Endothelial cell of umbilical vein (primary cell): ENCODE measurements at regions not wholly inside any gene's neighbourhood (a gene's known extent, or its start where the extent isn't known, plus 50 kb on each side); places are given as distances from the start of the nearest gene placed in this dataset.

Experiments
- BruUV-seq: library from RNA; stranded (reverse); fragments of 400-500 nt; replicated peaks from 2 replicates; lab custom pipeline; 2021; lab: Mats Ljungman, UMichigan
- CTCF ChIA-PET: fragments of 300-600, 350-600 bp; sonication (Branson Sonifier 250); formaldehyde crosslinking; loops from one replicate; lab custom pipeline; 2021; ENCODE audit warnings: antibody characterized with exemption, inconsistent platforms; lab: Charles Lee
- POLR2A ChIA-PET: fragments of 300-600, 350-600 bp; sonication (Branson Sonifier 250); formaldehyde crosslinking; loops from one replicate; lab custom pipeline; 2021; ENCODE audit warnings: antibody characterized with exemption, inconsistent platforms; lab: Charles Lee
- DNase-seq: peaks from one replicate; pipeline ENCODE4 v3.0.0-alpha.2; 2011; ENCODE audit warnings: low read depth, low spot score
- FAIRE-seq: peaks from 2 replicates; lab custom pipeline; 2011; peaks lifted over from hg19 to GRCh38; lab: Jason Lieb, UNC
- H2AFZ ChIP-seq: 2 replicates; pipeline ENCODE4 v1.6.0; 2012; ENCODE audit warnings: low read depth, low read length, control low read depth, inconsistent platforms
- H3K27ac ChIP-seq: 2 replicates; pipeline ENCODE4 v1.5.1; 2011; ENCODE audit warnings: low read depth, mild to moderate bottlenecking, control low read depth, low read length, moderate library complexity; ENCODE audit not compliant: insufficient read depth
- H3K27me3 ChIP-seq, 2 experiments: 2 replicates each; pipeline versions ENCODE4 v1.6.0 to v1.6.1; 2011; ENCODE audit warnings: low read length in 2 of 2, mixed read lengths in 1 of 2; ENCODE audit not compliant: control insufficient read depth in 2 of 2, insufficient read depth in 2 of 2
- H3K36me3 ChIP-seq, 2 experiments: 2 replicates in 1 of 2; 3 replicates in 1 of 2; pipeline ENCODE4 v1.5.1; 2011; ENCODE audit warnings: low read length in 2 of 2, mild to moderate bottlenecking in 1 of 2, moderate library complexity in 1 of 2; ENCODE audit not compliant: control insufficient read depth in 2 of 2, insufficient read depth in 2 of 2; ENCODE audit errors: extremely low read depth in 1 of 2
- H3K4me1 ChIP-seq: 3 replicates; pipeline ENCODE4 v1.5.1; 2011; ENCODE audit warnings: mild to moderate bottlenecking, low read length; ENCODE audit not compliant: control insufficient read depth, insufficient read depth; ENCODE audit errors: extremely low read depth
- H3K4me2 ChIP-seq: 2 replicates; pipeline ENCODE4 v1.6.1; 2011; ENCODE audit warnings: low read length, control low read depth, mixed read lengths; ENCODE audit not compliant: insufficient read depth
- H3K4me3 ChIP-seq, 3 experiments: fragments of 200-600 bp in 1 of 3; sonication (generic), shearing (Covaris generic) in 1 of 3; replicated peaks in 1 of 3; 2 replicates each; pipeline ENCODE4 v1.5.1; 2011 to 2016; ENCODE audit warnings: control low read depth in 3 of 3, low read length in 3 of 3, mild to moderate bottlenecking in 2 of 3, inconsistent platforms in 1 of 3, low read depth in 1 of 3, moderate library complexity in 1 of 3; ENCODE audit not compliant: insufficient read depth in 1 of 3
- H3K79me2 ChIP-seq: 2 replicates; pipeline ENCODE4 v1.6.0; 2012; ENCODE audit warnings: low read length, inconsistent platforms; ENCODE audit not compliant: control insufficient read depth, insufficient read depth
- H3K9ac ChIP-seq: replicated peaks from 2 replicates; pipeline ENCODE3; 2011; ENCODE audit warnings: low read length, control low read depth; ENCODE audit not compliant: insufficient read depth; ENCODE audit errors: extremely low read depth
- H3K9me1 ChIP-seq: replicated peaks from 3 replicates; pipeline ENCODE4 v1.6.0; 2011; ENCODE audit warnings: mild to moderate bottlenecking, low read length; ENCODE audit not compliant: control insufficient read depth, insufficient read depth; ENCODE audit errors: extremely low read depth
- H3K9me3 ChIP-seq: replicated peaks from 2 replicates; pipeline ENCODE4 v1.5.1; 2012; ENCODE audit warnings: low read length, inconsistent platforms; ENCODE audit not compliant: control insufficient read depth, insufficient read depth
- H4K20me1 ChIP-seq: replicated peaks from 2 replicates; pipeline ENCODE3; 2011; ENCODE audit warnings: mild to moderate bottlenecking, low read length; ENCODE audit not compliant: control insufficient read depth, insufficient read depth; ENCODE audit errors: extremely low read depth
- EZH2 ChIP-seq: IDR thresholded peaks from 2 replicates; pipeline ENCODE4 v1.6.1; 2012; ENCODE audit warnings: borderline replicate concordance, low read depth, mild to moderate bottlenecking, moderate library complexity, low read length, inconsistent platforms; ENCODE audit not compliant: severe bottlenecking
- FOS ChIP-seq: IDR thresholded peaks from 2 replicates; pipeline ENCODE4 v1.6.1; 2011; ENCODE audit warnings: mild to moderate bottlenecking, low read length, moderate library complexity, borderline replicate concordance; ENCODE audit not compliant: insufficient read depth
- GATA2 ChIP-seq: IDR thresholded peaks from 2 replicates; pipeline ENCODE4 v1.7.0; 2011; ENCODE audit warnings: low read depth, mild to moderate bottlenecking, moderate library complexity, mixed read lengths, low read length; ENCODE audit not compliant: insufficient read length, insufficient read depth
- JUN ChIP-seq: IDR thresholded peaks from 2 replicates; pipeline ENCODE4 v1.6.1; 2011; ENCODE audit warnings: borderline replicate concordance, low read depth; ENCODE audit not compliant: insufficient read length, insufficient read depth
- MAX ChIP-seq: IDR thresholded peaks from 2 replicates; pipeline ENCODE4 v1.6.1; 2011; ENCODE audit not compliant: insufficient read depth, insufficient read length
- MYC ChIP-seq: IDR thresholded peaks from one replicate; pipeline ENCODE4 v1.6.1; 2011; ENCODE audit warnings: mild to moderate bottlenecking, low read depth, low read length
- POLR2A ChIP-seq: IDR thresholded peaks from 2 replicates; pipeline ENCODE4 v1.6.1; 2012; ENCODE audit warnings: low read depth, mild to moderate bottlenecking, control low read depth, low read length
- POLR2AphosphoS5 ChIP-seq: IDR thresholded peaks from 2 replicates; pipeline ENCODE4 v1.6.1; 2012; ENCODE audit warnings: low read depth, mild to moderate bottlenecking, control low read depth, low read length, moderate library complexity; ENCODE audit not compliant: insufficient read depth
- dilution Hi-C: fragments of 300-500 bp; cut with MboI; formaldehyde crosslinking; loops from one replicate; pipeline ENCODE4 v1.15.0; 2019; ENCODE audit warnings: low sequenced_read_pairs; ENCODE audit not compliant: extremely low pct_ligation_motif_present
- intact Hi-C: fragments of 100-400 bp; cut with micrococcal nuclease; formaldehyde crosslinking; loops from one replicate; pipeline ENCODE4 v1.10.0; 2022
- TF ChIP-seq, protein P1 (sequence below), 2 donors: IDR thresholded peaks; 1 replicate in 1 of 2; 2 replicates in 1 of 2; pipeline ENCODE4 v1.5.1; 2011; ENCODE audit warnings: low read length in 2 of 2, mild to moderate bottlenecking in 2 of 2, moderate library complexity in 2 of 2, control low read depth in 1 of 2, inconsistent platforms in 1 of 2, low read depth in 1 of 2; ENCODE audit not compliant: insufficient read depth in 1 of 2; ENCODE audit errors: extremely low read depth in 1 of 2

- H3K4me3 ChIP-seq, result no peak overlapping the region
- H3K27me3 ChIP-seq, result no peaks in the 10 kb centered on the region
- H3K36me3 ChIP-seq, result no peaks in the 10 kb centered on the region
- no peaks in the 10 kb centered on the region for H3K4me1 ChIP-seq
- no peak overlapping the region for H2AFZ ChIP-seq
- H3K4me2 ChIP-seq, result no peak overlapping the region
- no peak for TF ChIP-seq EZH2
- no peak overlapping the region for H3K9ac ChIP-seq
- peaks cover 3% of the 10 kb centered on the region for H3K9me3 ChIP-seq
- FAIRE-seq (no peak), DNase-seq (no peak)
- H3K9me1 ChIP-seq, result no peaks in the 10 kb centered on the region
- intact Hi-C loops (no loop called here), dilution Hi-C loops (no loop called here)
- ChIA-PET POLR2A (no interaction called here), CTCF (interaction anchor here (1.2 kb wide), 1 partner anchor 15 kb away, joined by 4 read pairs; no protein-coding TSS in a partner anchor)
- BruUV-seq, result no TSS peak
- no peaks in the 10 kb centered on the region for H4K20me1 ChIP-seq
- no peak overlapping the region for H3K27ac ChIP-seq
- H3K79me2 ChIP-seq, result no peaks in the 10 kb centered on the region
These were observed 111.4 kb upstream of the NAP1L1 start for GRCh38 chr12:76195920-76196319.

DNA sequence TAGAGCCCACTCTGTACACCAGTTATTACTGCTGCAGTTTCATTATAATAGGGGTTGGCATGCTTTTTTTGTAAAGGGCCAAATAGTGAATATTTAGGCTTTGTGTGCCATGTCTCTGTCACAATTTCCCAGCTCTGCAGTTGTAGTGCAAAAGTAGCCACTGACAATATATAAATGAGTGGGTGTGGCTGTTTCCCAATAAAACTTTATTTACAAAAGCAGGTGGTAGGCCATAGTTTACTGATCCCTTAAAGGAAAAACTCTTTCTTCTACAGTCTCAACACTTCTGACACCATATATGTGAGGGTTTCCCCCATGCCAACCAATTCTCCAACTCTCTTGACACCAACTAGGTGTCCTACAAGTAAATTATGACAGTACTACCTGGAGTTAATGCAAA is 110.2 kb upstream of the NAP1L1 start:
- CTCF ChIA-PET, result interaction anchor here (1.0 to 1.4 kb wide), 2 partner anchors 36 to 262 kb away, joined by 3 to 4 read pairs; no protein-coding TSS in a partner anchor
- TF ChIP-seq POLR2AphosphoS5 (no peak), JUN (no peak), FOS (no peak), POLR2A (no peak), EZH2 (no peak), MYC (no peak), GATA2 (no peak), MAX (no peak)
- TF ChIP-seq, protein P1, sequence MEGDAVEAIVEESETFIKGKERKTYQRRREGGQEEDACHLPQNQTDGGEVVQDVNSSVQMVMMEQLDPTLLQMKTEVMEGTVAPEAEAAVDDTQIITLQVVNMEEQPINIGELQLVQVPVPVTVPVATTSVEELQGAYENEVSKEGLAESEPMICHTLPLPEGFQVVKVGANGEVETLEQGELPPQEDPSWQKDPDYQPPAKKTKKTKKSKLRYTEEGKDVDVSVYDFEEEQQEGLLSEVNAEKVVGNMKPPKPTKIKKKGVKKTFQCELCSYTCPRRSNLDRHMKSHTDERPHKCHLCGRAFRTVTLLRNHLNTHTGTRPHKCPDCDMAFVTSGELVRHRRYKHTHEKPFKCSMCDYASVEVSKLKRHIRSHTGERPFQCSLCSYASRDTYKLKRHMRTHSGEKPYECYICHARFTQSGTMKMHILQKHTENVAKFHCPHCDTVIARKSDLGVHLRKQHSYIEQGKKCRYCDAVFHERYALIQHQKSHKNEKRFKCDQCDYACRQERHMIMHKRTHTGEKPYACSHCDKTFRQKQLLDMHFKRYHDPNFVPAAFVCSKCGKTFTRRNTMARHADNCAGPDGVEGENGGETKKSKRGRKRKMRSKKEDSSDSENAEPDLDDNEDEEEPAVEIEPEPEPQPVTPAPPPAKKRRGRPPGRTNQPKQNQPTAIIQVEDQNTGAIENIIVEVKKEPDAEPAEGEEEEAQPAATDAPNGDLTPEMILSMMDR (IDR thresholded peaks at IDR 0.05; ENCODE audit: extremely low read depth in 1 of 2, insufficient read depth in 1 of 2, low read depth in 1 of 2, low read length in 2 of 2), result no peak

More for the DNA sequence above, 110.2 kb upstream of the NAP1L1 start:
- no peak for FAIRE-seq
- no peaks in the 10 kb centered on the region for H3K9me3 ChIP-seq
- no peak overlapping the region for H3K27ac ChIP-seq
- no peaks in the 10 kb centered on the region for H3K36me3 ChIP-seq
- no peaks in the 10 kb centered on the region for H3K9me1 ChIP-seq
- H2AFZ ChIP-seq, result no peak overlapping the region
- no peaks in the 10 kb centered on the region for H3K4me1 ChIP-seq
- H4K20me1 ChIP-seq, result no peaks in the 10 kb centered on the region
- H3K9ac ChIP-seq, result no peak overlapping the region
- DNase-seq, result no peak
- no peak overlapping the region for H3K4me3 ChIP-seq
- no peak overlapping the region for H3K4me2 ChIP-seq
- no TSS peak for BruUV-seq
- no peaks in the 10 kb centered on the region for H3K79me2 ChIP-seq
- no peaks in the 10 kb centered on the region for H3K27me3 ChIP-seq
- POLR2A ChIA-PET, result no interaction called here
- dilution Hi-C loops (no loop called here), intact Hi-C loops (no loop called here)
